Gastroesophageal sphincter (tissue), 3 donors: ENCODE measurements at regions not wholly inside any gene's neighbourhood (a gene's known extent, or its start where the extent isn't known, plus 50 kb on each side); places are given as distances from the start of the nearest gene placed in this dataset.

ENCODE experiments used
- CTCF ChIP-seq, 4 experiments: fragments of 200-600 bp in 2 of 4; fragments of 450-650 bp in 2 of 4; sonication (generic) in 1 of 4; IDR thresholded peaks; one replicate each; pipeline ENCODE4 v1.5.1; 2017 to 2019; ENCODE audit warnings: antibody characterized with exemption in 4 of 4, mild to moderate bottlenecking in 2 of 4, moderate library complexity in 2 of 4
- POLR2A ChIP-seq, 2 donors: fragments of 450-650 bp; IDR thresholded peaks; one replicate each; pipeline ENCODE4 v1.6.1; 2017; ENCODE audit warnings: antibody characterized with exemption in 2 of 2, mild to moderate bottlenecking in 2 of 2, moderate library complexity in 1 of 2

GRCh38 chr6:3986241-3986640 is 92.7 kb downstream of the FAM217A start:
- TF ChIP-seq POLR2A (IDR thresholded peaks at IDR 0.05) (no peak), CTCF (IDR thresholded peaks at IDR 0.05) (no peak)
